DND-41 (cell line): ENCODE measurements at regions not wholly inside any gene's neighbourhood (a gene's known extent, or its start where the extent isn't known, plus 50 kb on each side); places are given as distances from the start of the nearest gene placed in this dataset.

Experiments
- ATAC-seq: fragments of 200-7000 bp; cut with Tn5 transposase; 3 replicates; pipeline ENCODE4 v1.9.1; 2021; ENCODE audit warnings: low read depth; ENCODE audit not compliant: insufficient read depth
- DNase-seq: peaks from one replicate; pipeline ENCODE4 v3.0.0-alpha.2; 2020
- H2AFZ ChIP-seq: 2 replicates; pipeline ENCODE4 v1.6.0; 2012; ENCODE audit warnings: low read depth, low read length
- H3K27ac ChIP-seq: 2 replicates; pipeline ENCODE4 v1.5.1; 2012; ENCODE audit warnings: low read length, inconsistent platforms
- H3K27me3 ChIP-seq: fragments of 200-600 bp; sonication (generic); 2 replicates; pipeline ENCODE4 v1.6.0; 2012; ENCODE audit warnings: low read length, mild to moderate bottlenecking, inconsistent platforms; ENCODE audit not compliant: insufficient read depth, poor library complexity
- H3K36me3 ChIP-seq: 2 replicates; pipeline ENCODE4 v1.5.1; 2012; ENCODE audit warnings: low read length, inconsistent platforms; ENCODE audit not compliant: insufficient read depth
- H3K4me1 ChIP-seq: 2 replicates; pipeline ENCODE4 v1.5.1; 2012; ENCODE audit warnings: mild to moderate bottlenecking, low read length; ENCODE audit not compliant: insufficient read depth
- H3K4me2 ChIP-seq: 2 replicates; pipeline ENCODE4 v1.6.0; 2012; ENCODE audit warnings: mild to moderate bottlenecking, moderate library complexity, low read length, inconsistent platforms; ENCODE audit not compliant: insufficient read depth
- H3K4me3 ChIP-seq, 2 experiments: fragments of 200-600 bp in 1 of 2; shearing (Covaris generic) in 1 of 2; 2 replicates each; pipeline ENCODE4 v1.5.1; 2012 to 2016; ENCODE audit warnings: inconsistent platforms in 2 of 2, low read length in 2 of 2, mild to moderate bottlenecking in 2 of 2, low read depth in 1 of 2, moderate library complexity in 1 of 2
- H3K79me2 ChIP-seq: 2 replicates; pipeline ENCODE4 v1.6.0; 2012; ENCODE audit warnings: low read length, inconsistent platforms; ENCODE audit not compliant: insufficient read depth
- H3K9ac ChIP-seq: 2 replicates; pipeline ENCODE4 v1.6.0; 2012; ENCODE audit warnings: low read depth, mild to moderate bottlenecking, inconsistent platforms, low read length, moderate library complexity
- H3K9me3 ChIP-seq: 2 replicates; pipeline ENCODE4 v1.5.1; 2012; ENCODE audit warnings: low read length, moderate library complexity, mild to moderate bottlenecking, inconsistent platforms; ENCODE audit not compliant: insufficient read depth, severe bottlenecking
- H4K20me1 ChIP-seq: 2 replicates; pipeline ENCODE4 v1.6.0; 2012; ENCODE audit warnings: low read length; ENCODE audit not compliant: insufficient read depth
- EZH2 ChIP-seq: IDR thresholded peaks from 3 replicates; pipeline ENCODE4 v1.6.1; 2012; ENCODE audit warnings: borderline replicate concordance, low read depth, mild to moderate bottlenecking, moderate library complexity, low read length, inconsistent platforms; ENCODE audit not compliant: severe bottlenecking
- TF ChIP-seq, protein P1 (sequence below): IDR thresholded peaks from 2 replicates; pipeline ENCODE4 v1.5.1; 2012; ENCODE audit warnings: borderline replicate concordance, low read length, moderate library complexity, mild to moderate bottlenecking; ENCODE audit not compliant: poor library complexity, severe bottlenecking; ENCODE audit errors: extremely low read depth

DNA sequence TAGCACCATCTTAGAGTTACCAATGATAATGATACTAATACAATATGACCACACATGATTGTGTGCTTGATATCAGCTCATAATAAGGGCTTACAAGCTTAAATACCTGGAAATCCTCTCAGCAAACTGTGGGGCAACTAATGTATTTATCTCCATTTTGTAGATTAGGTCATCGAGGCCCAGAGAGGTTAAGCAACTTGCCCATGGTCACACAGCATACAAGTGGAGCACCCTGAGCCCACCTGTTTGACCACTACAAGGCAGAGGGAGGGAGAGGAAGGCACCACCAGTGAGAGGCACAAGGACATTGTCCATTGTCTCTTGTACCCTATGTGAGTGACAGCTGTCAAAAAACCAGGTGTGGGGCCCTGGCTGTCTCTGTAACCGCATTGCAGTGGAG lies 123.7 kb downstream of the MIAT start:
- no peaks in the 10 kb centered on the region for H3K9me3 ChIP-seq
- no peak overlapping the region for H3K27ac ChIP-seq
- no peak overlapping the region for H3K4me2 ChIP-seq
- no peak overlapping the region for H3K9ac ChIP-seq
- H3K4me3 ChIP-seq = no peak overlapping the region
- ATAC-seq (no peak), DNase-seq (no peak)
- TF ChIP-seq, protein P1, sequence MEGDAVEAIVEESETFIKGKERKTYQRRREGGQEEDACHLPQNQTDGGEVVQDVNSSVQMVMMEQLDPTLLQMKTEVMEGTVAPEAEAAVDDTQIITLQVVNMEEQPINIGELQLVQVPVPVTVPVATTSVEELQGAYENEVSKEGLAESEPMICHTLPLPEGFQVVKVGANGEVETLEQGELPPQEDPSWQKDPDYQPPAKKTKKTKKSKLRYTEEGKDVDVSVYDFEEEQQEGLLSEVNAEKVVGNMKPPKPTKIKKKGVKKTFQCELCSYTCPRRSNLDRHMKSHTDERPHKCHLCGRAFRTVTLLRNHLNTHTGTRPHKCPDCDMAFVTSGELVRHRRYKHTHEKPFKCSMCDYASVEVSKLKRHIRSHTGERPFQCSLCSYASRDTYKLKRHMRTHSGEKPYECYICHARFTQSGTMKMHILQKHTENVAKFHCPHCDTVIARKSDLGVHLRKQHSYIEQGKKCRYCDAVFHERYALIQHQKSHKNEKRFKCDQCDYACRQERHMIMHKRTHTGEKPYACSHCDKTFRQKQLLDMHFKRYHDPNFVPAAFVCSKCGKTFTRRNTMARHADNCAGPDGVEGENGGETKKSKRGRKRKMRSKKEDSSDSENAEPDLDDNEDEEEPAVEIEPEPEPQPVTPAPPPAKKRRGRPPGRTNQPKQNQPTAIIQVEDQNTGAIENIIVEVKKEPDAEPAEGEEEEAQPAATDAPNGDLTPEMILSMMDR = no peak
- H3K27me3 ChIP-seq = no peaks in the 10 kb centered on the region
- H2AFZ ChIP-seq = no peak overlapping the region
- no peaks in the 10 kb centered on the region for H4K20me1 ChIP-seq
- H3K4me1 ChIP-seq = no peaks in the 10 kb centered on the region
- H3K36me3 ChIP-seq = peaks cover 73% of the 10 kb centered on the region
- no peaks in the 10 kb centered on the region for H3K79me2 ChIP-seq

DNA sequence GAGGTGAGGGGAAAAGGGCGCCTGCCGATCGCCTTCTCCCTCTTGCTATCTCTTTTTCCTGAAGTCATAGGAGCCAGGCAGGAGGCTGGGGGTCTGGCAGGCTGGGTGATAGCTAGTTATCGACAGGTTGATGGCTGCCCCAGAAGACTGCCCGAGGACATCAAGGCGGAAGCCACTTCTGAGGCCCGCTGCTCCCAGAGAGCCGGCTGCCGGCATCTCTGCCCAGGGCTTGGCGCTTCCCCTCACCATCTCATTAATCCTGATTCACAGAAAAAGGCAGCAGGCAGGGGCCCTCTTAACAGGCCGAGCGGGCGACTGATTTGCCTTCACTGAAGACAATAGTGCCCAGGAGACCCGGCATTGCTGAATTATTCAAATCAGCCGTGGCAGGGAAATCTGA lies 124.2 kb downstream of the MIAT start:
- H3K4me1 ChIP-seq = no peaks in the 10 kb centered on the region
- no peak for TF ChIP-seq EZH2
- TF ChIP-seq, protein P1 = no peak
- H3K9me3 ChIP-seq = no peaks in the 10 kb centered on the region
- no peaks in the 10 kb centered on the region for H4K20me1 ChIP-seq
- H3K27me3 ChIP-seq = no peaks in the 10 kb centered on the region
- H3K36me3 ChIP-seq = peaks cover 74% of the 10 kb centered on the region
- no peak overlapping the region for H3K9ac ChIP-seq
- no peaks in the 10 kb centered on the region for H3K79me2 ChIP-seq
- no peak overlapping the region for H3K27ac ChIP-seq
- DNase-seq (no peak), ATAC-seq (no peak)
- H2AFZ ChIP-seq = no peak overlapping the region
- H3K4me3 ChIP-seq = no peak overlapping the region
- no peak overlapping the region for H3K4me2 ChIP-seq

GRCh38 chr22:26783885-26784284 lies 126.5 kb downstream of the MIAT start:
- H3K4me2 ChIP-seq = no peak overlapping the region
- no peak overlapping the region for H3K27ac ChIP-seq
- no peaks in the 10 kb centered on the region for H3K9me3 ChIP-seq
- DNase-seq (no peak), ATAC-seq (no peak)
- no peak overlapping the region for H3K4me3 ChIP-seq
- TF ChIP-seq, protein P1 = no peak
- no peak for TF ChIP-seq EZH2
- H3K4me1 ChIP-seq = no peaks in the 10 kb centered on the region
- no peaks in the 10 kb centered on the region for H3K79me2 ChIP-seq
- no peaks in the 10 kb centered on the region for H3K27me3 ChIP-seq
- no peak overlapping the region for H2AFZ ChIP-seq
- H4K20me1 ChIP-seq = no peaks in the 10 kb centered on the region
- no peak overlapping the region for H3K9ac ChIP-seq
- H3K36me3 ChIP-seq = peaks cover 53% of the 10 kb centered on the region

DNA sequence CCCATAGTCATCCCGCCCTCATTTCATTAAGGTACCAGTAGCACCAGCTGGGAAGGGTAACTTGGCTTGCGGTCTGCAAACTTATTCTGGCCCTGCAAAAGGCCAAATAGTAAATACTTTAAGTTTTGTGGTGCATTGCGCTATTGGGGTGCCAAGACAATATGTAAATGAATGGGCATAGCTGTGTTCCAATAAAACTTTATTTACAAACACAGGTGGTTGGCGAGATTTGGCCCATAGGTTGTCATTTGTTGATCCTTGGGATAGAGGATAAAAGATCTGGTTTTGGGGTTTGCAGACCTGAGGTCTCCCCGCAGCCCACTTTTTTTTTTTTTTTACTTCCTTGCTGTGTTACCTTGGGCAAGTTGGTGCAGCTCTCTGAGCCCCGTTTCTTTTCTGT lies 127.4 kb downstream of the MIAT start:
- TF ChIP-seq, protein P1 = no peak
- TF ChIP-seq EZH2 = no peak
- no peak for ATAC-seq
- Histone ChIP-seq H3K27ac (no peak overlapping the region), H3K36me3 (peaks cover 50% of the 10 kb centered on the region), H3K4me1 (no peaks in the 10 kb centered on the region), H4K20me1 (no peaks in the 10 kb centered on the region), H3K4me2 (no peak overlapping the region), H3K9ac (no peak overlapping the region), H2AFZ (no peak overlapping the region), H3K79me2 (no peaks in the 10 kb centered on the region), H3K4me3 (no peak overlapping the region), H3K9me3 (no peaks in the 10 kb centered on the region), H3K27me3 (no peaks in the 10 kb centered on the region)
- no peak for DNase-seq
